ENCODE measurements at regions not wholly inside any gene's neighbourhood (a gene's known extent, or its start where the extent isn't known, plus 50 kb on each side); places are given as distances from the start of the nearest gene placed in this dataset.
"Not testable (repeated sequence)": the region's sequence is repeated elsewhere in the genome, so short reads cannot be mapped to it uniquely, and the experiment has no call there.

DNA sequence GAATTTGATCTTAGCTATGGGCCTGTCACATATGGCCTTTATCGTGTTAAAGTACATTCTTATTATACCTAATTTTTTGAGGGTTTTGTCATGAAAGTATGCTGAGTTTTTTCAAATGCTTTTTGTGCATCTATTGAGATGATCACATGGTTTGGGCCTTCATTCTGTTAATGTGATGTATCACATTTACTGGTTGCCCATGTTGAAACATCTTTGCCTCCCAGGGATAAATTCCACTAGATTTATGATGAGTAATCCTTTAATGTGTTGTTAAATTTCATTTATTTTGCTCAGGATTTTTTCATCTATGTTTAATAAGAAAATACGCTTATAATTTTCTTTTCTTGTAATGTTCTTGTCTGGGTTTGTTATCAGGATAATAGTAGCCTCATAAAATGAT, 442.0 kb downstream of the MDFIC start:
- DNase-seq (ENCODE audit: low read depth in 2 of 3, low spot score in 1 of 3) = no peak

DNA sequence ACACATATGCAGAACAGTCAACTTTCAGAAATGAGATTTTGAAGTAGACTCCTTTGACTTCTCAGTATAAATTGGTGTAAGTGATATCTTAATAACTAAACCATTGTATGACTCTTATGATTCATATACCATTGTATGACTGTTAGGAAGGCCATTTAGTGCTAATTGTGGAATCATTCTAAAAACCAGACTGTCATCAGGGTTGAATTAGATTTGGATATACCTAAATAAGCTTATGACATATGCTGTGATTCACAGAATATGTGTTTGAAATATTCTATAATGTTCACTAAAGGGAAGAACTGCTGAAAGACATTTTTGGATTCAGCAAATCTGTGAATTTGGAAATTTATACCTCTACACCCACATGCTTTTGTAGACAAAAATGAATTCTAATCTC, 438.1 kb downstream of the MDFIC start:
- no peak for DNase-seq (ENCODE audit: low read depth in 2 of 3, low spot score in 1 of 3)

- no peak for DNase-seq (ENCODE audit: low read depth in 2 of 3, low spot score in 1 of 3)
Measured at GRCh38 chr7:115359119-115359518, 437.2 kb downstream of the MDFIC start.

DNA sequence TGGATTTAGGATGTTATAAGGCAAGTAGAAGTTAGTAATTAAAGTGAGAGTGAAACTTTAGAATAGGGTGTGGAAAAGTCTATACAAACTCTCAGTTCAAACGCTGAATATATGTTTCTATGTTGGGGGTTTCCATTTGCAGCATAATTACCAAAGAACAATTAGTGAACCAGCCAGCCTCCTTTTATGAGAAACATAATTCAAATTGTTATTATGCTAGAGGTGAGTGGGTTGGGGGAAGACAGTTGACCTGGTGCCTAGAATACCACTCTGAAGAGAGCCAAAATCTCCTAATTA, 435.8 kb downstream of the MDFIC start:
- DNase-seq (ENCODE audit: low read depth in 2 of 3, low spot score in 1 of 3) = no peak

DNA sequence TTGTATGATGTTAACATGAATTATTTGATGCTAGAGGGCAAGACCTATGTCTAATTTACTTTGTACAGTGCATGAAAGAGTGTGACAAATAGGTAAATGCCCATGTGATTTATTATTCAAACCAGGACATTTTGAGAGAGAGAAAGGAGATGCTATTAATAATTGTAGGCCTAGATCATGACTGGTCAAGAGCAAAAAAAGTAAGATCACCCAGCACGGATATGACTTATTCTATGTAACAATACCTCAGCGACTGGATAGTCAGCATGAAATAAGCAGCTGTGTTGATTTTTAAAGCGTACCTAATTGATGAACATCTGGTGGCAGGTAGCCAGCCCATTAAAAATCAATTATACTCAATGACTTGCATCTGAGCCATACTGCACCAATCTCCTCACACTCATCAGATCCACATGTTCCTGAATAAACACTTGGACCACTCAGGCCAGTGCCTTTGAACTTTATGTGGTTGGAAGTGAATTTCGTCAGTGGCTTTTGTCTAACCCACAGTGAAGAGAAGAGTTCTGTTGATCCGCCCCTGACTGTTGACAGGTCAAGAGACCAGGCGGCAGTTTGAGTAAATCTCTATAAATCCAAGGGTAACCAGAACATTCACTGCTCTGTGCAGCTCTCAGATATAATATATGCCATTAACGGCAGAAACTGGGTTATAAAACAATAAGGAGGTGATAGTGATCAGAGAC, 435.3 kb downstream of the MDFIC start:
- DNase-seq (ENCODE audit: low read depth in 2 of 3, low spot score in 1 of 3) = no peak

DNA sequence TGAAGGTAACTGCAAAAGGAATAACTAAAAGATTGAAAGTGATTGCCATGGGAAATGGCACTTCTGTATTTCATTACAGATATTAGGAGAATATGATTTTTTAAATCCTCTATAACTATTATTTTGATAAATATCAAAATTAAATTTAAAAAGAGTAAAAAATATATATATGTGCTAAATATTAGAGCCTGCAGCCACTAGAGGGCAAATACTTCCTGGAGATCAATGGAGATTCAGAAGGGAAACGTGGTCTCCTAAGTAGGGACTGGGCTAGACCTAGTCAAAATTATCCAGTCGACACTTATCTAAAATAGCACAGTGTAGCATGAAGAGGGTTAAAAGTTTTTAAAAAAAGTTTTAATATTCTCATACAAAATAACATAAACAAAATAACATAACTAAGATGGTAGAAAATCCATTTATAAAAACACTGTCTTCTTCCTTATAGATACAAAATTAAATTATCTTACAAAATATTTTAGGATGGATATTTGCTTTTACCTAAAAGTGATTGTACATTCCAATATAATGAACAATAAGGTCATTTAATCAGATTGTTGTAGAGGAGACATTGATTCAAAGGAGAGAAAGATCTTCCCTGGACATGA, 434.3 kb downstream of the MDFIC start:
- DNase-seq (ENCODE audit: low read depth in 2 of 3, low spot score in 1 of 3) = no peak

GRCh38 chr7:115354925-115355324, 433.0 kb downstream of the MDFIC start:
- DNase-seq (ENCODE audit: low read depth in 2 of 3, low spot score in 1 of 3) = no peak

- no peak for DNase-seq (ENCODE audit: low read depth in 2 of 3, low spot score in 1 of 3)
Measured at GRCh38 chr7:115352375-115352774, 430.5 kb downstream of the MDFIC start.

DNA sequence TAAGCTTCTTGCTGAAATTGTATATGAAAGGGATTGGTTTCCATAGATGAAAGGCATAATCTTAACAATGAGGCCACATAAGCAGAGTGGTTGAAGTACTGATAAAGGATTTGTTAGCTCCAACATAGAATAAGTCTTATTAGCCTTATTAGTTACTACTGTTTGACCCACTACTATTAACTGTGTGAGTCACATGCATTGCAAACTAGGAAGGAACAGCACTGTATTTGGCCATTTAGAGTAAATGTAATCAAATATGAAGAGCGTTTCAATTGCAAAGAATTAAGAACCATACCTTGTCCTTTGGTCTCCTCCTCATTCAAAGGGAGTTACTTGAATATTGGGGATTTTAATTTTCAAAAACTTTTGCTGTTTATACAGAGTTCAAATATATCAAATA, 428.9 kb downstream of the MDFIC start:
- no peak for DNase-seq (ENCODE audit: low read depth in 2 of 3, low spot score in 1 of 3)

DNA sequence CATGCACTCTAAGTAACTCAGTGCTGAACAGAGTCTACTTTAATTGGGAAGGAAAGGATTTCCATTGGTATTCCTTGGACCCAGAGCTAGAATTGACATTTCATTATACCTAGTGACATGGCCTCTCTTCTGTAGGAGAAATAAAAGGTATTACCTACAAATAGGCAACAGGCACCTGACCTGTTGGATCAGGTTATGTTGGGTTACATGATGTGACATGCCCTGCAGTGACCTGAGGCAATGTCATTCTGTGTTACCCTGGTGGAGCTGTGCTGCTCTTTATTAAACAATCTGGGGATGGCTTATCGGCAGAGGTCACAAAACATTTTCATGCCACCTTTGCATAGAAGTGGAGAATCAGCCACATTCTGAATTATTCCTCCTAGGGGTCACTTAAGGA, 427.7 kb downstream of the MDFIC start:
- no peak for DNase-seq (ENCODE audit: low read depth in 2 of 3, low spot score in 1 of 3)

DNA sequence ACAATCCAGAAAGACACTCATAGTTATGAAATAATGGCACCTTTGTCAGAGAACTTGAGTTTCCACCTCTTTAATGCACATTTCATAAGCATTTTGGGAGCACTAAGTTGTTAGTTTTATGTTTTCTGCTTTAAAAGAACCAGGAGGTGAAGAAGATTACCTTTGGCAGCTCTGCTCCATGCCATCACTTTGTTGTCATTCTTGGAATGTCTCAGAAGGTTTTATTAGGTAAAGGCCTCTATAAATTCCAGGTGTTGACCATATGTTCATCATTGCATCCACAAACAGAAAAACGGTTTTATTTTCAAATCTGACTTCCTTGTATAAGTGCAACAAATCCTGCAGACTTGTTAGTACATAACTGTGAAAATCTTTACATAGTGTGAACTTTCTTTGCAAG, 424.8 kb downstream of the MDFIC start:
- DNase-seq (ENCODE audit: low read depth in 2 of 3, low spot score in 1 of 3) = no peak

GRCh38 chr7:115340828-115341227, 418.9 kb downstream of the MDFIC start:
- no peak for DNase-seq (ENCODE audit: low read depth in 2 of 3, low spot score in 1 of 3)

DNA sequence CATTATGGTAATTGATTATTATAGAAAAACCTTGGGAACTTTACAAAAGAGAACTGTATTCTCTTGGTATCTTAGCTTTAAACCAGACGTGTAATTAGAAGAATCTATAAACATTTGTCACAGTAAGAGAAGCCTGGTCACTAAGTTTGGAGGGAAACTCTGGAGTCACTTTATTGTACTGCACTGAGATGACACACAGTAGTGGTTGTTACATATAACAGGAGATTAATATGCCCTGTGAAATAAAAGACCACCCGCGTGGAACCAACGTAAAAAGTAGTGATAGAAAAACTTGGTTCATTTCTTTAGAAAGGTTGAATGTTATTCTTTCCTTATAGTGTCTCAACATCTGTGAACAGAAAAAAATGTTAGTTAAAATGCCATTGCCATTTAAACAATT, 416.1 kb downstream of the MDFIC start:
- DNase-seq (ENCODE audit: low read depth in 2 of 3, low spot score in 1 of 3) = no peak

- DNase-seq (ENCODE audit: low read depth in 2 of 3, low spot score in 1 of 3) = no peak
Measured at GRCh38 chr7:115332691-115333090, 410.8 kb downstream of the MDFIC start.

DNA sequence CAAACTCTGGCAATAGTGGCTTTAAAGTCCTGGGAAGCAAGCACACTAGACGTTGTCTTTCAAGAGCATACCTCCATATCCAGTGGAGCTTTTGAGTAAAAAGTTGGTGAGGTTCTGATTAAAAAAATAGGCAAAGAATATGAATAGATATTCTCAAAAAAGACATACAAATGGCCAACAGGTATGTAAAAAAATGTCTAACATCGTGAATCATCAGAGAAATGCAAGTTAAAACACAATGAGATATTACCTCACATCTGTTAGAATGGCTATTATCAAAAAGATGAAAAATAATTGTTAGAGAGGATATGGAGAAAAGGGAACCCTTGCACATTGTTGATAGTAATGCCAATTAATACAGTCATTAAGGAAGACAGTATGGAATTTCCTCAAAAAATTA, 407.1 kb downstream of the MDFIC start:
- DNase-seq (ENCODE audit: low read depth in 2 of 3, low spot score in 1 of 3) = no peak

- no peak for DNase-seq (ENCODE audit: low read depth in 2 of 3, low spot score in 1 of 3)
Measured at GRCh38 chr7:115328018-115328417, 406.1 kb downstream of the MDFIC start.

- no peak for DNase-seq (ENCODE audit: low read depth in 2 of 3, low spot score in 1 of 3)
Measured at GRCh38 chr7:115327326-115327725, 405.4 kb downstream of the MDFIC start.

GRCh38 chr7:115319541-115319940, 397.6 kb downstream of the MDFIC start:
- no peak for DNase-seq (ENCODE audit: low read depth in 2 of 3, low spot score in 1 of 3)

DNA sequence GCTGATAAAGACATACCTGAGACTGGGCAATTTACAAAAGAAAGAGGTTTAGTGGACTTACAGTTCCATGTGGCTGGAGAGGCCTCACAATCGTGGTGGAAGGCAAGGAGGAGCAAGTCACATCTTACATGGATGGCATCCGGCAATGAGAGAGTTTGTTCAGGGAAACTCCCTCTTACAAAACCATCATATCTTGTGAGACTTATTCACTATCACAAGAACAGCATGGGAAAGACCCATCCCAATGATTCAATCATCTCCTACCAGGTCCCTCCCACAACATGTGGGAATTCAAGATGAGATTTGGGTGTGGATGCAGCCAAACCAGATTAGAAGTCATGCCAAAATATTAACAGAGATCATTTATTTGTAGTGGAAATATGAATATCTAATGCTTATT, 388.4 kb downstream of the MDFIC start:
- DNase-seq (ENCODE audit: low read depth in 2 of 3, low spot score in 1 of 3) = not testable (repeated sequence)

DNA sequence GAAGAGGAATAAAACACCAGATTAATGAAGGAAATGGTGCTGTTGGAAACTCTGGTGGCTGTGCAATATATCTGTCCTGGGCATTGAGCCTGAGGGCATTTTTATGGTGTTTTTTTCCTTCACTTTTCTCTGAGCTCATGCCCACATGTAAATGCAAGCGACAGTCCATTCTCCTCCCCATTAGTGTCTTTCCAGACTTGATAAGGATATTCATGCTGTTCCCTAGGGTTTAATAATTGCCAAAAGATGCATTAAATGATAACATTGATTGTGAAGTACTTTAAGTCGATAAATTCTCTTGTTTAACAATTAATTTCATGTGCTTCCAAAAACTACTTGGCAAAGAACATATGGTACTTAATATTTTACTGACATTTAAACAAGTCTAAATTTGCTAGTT, 384.7 kb downstream of the MDFIC start:
- no peak for DNase-seq (ENCODE audit: low read depth in 2 of 3, low spot score in 1 of 3)

- DNase-seq (ENCODE audit: low read depth in 2 of 3, low spot score in 1 of 3) = no peak
Measured at GRCh38 chr7:115300231-115300870, 378.5 kb downstream of the MDFIC start.

GRCh38 chr7:115299397-115300037, 377.6 kb downstream of the MDFIC start:
- DNase-seq (ENCODE audit: low read depth in 2 of 3, low spot score in 1 of 3) = no peak
